Fibroblast of skin of right biceps (primary cell): ENCODE measurements at regions not wholly inside any gene's neighbourhood (a gene's known extent, or its start where the extent isn't known, plus 50 kb on each side); places are given as distances from the start of the nearest gene placed in this dataset.
A peak's percentile ranks its signal among the peaks of the same experiment; 100 is the strongest.
"Not testable (repeated sequence)": the region's sequence is repeated elsewhere in the genome, so short reads cannot be mapped to it uniquely, and the experiment has no call there.

Experiments
- DNase-seq: peaks from one replicate; pipeline ENCODE4 v3.0.0-alpha.2; 2013

GRCh38 chr3:151675858-151676615 lies 57.7 kb upstream of the AADACL2 start:
- DNase-seq, result no peak

GRCh38 chr3:151673974-151674373 lies 59.8 kb upstream of the AADACL2 start:
- no peak for DNase-seq

GRCh38 chr3:151667762-151668161 lies 66.0 kb upstream of the AADACL2 start:
- not testable (repeated sequence) for DNase-seq

DNA sequence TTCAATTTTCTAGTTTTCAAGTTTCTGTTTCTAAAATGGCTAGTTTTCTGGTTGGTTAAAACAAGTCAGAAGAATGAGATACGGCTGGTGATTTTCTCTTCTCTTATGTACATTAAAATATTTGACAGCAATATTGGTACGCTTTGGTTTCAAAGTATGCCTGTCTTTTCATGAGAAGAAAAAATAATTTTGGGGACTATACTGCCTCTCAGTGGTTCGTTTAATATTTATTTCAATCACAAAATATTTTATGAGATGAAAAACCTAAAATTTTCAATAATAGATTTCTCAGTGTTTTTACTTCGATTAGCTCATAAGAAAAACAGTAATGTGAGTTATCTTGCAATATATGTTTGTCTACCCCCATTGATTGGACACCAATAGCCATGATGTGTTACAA lies 72.8 kb upstream of the AADACL2 start:
- DNase-seq, result peak; percentile 31

- DNase-seq, result no peak
Measured at GRCh38 chr3:151644986-151645385, 88.7 kb upstream of the AADACL2 start.

GRCh38 chr3:151644020-151644620 lies 89.6 kb upstream of the AADACL2 start:
- no peak for DNase-seq

- DNase-seq, result peak; percentile 3
Measured at GRCh38 chr3:151639418-151639740, 94.3 kb upstream of the AADACL2 start.

DNA sequence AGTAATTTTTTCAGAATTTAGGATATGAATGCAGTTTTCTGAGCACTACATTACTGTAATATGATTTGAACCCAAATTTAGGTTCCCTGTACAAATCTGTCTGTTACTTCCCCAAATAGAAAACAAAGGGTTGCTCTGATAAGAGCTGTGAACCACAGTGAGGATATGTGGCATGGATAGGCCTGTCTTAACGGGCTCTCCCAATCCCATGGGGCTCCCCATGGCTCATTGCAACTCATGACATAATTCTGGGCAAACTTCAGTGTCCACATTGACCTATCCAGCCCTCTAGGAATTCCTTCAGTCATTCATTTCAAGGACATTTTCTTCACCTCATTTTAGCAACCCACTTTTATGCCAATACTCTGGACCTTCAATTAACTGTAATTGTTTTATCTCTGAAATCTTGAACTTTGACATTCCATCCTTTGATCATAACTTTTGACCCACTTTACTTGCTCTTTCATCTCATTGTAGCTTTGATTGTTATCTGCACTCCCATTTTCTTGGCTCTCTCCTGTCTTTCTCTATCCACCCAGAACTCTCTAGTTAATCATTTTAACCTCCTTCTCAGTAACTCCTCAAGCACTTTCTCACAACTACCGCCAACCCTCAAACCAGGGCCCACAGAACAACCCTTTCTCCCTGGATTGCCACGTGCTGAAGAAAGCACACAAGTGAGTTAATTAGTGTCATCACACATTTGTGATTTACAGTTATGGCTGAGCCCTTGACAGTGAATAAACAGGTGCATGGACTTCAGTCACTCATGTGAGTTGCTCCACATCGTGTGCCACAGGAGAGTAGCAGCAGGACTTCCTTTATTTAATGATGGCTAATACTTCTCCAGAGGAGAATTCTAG lies 94.9 kb upstream of the AADACL2 start:
- no peak for DNase-seq

GRCh38 chr3:151635905-151636304 lies 97.8 kb upstream of the AADACL2 start:
- peak; percentile 3 for DNase-seq

GRCh38 chr3:151631946-151632345 lies 101.8 kb upstream of the AADACL2 start:
- no peak for DNase-seq

DNA sequence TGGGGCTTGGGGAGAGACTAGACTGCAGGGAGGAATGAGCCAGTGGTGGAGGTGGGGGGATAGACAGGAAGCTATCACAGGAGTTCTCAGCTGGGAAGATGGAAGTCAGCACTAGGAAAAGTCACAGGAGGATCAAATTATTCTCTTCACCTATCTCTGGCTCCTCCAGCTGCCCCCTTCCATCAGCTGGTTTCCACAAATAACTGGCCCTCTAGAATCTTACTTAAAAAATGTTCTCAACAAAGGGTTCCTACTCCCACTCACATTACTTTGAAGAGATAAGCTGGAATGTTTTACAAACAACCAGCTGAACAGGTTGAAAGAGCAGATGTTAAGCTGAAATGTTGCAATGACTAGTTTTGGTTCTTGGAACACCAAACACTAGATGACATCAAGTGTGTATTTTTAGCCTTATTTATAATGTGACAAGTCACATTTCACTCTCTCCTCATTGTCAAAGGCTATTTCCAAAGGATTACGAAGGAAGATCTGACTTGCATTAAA lies 102.7 kb upstream of the AADACL2 start:
- no peak for DNase-seq

GRCh38 chr3:151630035-151630434 lies 103.7 kb upstream of the AADACL2 start:
- peak; percentile 21 for DNase-seq

DNA sequence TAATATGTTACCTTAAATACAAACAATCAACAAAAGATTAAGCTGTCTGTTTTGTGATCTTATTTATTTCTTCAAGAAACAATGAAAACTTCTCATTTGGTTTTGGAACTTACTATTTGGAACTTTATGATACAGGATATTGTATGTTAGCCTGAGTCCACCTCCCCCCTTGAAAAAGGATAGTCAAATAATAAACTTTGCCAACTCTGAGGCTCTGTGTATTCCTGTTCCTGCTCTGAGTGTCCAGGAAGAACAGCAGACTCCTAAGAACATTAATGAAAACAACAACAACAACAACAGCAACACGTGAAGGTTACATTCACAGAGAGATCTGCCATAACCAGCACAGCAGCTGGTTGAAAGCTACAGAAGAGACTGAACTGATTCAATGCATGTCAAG lies 108.1 kb upstream of the AADACL2 start:
- DNase-seq, result no peak

GRCh38 chr3:151625086-151625485 lies 108.6 kb upstream of the AADACL2 start:
- peak; percentile 6 for DNase-seq

DNA sequence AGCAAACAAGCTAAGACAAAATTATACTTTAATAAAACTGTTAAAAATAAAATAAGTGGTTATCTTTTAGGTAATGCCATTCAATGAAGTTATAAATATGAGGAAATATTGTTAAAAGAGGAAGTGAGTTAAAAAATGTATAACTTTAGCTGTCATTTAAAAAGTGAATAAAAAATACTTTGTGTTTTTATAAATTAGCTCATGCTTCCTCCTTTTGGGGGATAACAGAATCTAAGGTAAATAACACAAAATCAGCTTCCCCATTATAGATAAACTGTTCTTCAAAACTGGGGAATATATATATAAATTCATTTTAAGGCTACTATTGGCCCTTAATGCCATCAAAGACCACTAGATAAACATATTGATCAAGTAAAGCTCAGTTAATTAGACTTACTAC lies 113.7 kb upstream of the AADACL2 start:
- DNase-seq, result no peak

GRCh38 chr3:151615464-151615863 lies 118.3 kb upstream of the AADACL2 start:
- DNase-seq, result no peak

DNA sequence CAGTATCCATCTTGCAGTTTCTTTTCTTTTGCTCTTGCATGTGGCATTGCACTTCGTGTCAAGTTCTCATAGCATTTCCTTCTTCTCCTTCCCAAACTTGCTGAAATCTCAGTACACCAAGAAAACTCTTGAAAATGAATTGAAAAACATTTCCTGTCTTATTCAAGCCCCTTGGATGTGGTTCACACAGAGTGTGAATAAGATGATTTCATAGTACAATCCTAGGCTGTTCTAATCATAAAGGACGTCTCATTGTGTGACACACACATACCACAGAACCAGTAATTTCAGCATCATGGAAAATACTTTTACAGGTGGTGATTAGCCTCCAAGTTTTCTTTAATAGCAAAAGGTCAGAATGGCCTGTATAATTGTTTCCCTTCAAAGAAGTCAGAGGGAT lies 121.6 kb upstream of the AADACL2 start:
- DNase-seq, result no peak

GRCh38 chr3:151611419-151611818 lies 122.3 kb upstream of the AADACL2 start:
- no peak for DNase-seq

GRCh38 chr3:151609491-151609890 lies 124.2 kb upstream of the AADACL2 start:
- DNase-seq, result no peak

- peak; percentile 45 for DNase-seq
Measured at GRCh38 chr3:151604891-151605290, 128.8 kb upstream of the AADACL2 start.

- no peak for DNase-seq
Measured at GRCh38 chr3:151600783-151601182, 132.9 kb upstream of the AADACL2 start.

DNA sequence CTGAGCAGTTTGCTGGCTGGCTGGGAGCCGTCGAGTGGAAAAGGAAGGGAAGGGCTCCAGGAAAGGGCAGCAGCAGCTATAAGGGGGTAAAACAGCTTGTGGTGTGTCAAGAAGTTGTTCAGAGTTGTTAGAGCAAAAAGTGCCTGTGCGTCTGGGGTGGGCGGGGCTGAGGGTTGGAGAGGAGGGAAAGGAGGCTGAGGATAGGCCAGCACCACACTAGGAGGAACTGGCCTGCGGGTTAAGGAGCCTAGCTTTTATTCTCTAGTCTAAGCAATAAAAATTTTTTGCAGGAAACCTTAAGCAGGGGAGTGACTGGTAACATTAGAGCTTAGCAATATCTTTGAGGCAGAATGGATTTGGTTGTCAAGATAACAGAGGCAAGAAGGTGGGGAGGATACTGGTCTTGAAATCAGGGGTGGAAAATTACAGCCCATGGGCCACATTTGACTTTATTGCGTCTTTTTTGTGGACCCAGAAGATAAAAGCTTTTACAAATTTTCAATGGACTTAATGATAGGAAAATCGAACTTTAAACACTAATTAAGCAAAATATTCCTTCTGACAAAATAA lies 134.5 kb upstream of the AADACL2 start:
- DNase-seq, result no peak

DNA sequence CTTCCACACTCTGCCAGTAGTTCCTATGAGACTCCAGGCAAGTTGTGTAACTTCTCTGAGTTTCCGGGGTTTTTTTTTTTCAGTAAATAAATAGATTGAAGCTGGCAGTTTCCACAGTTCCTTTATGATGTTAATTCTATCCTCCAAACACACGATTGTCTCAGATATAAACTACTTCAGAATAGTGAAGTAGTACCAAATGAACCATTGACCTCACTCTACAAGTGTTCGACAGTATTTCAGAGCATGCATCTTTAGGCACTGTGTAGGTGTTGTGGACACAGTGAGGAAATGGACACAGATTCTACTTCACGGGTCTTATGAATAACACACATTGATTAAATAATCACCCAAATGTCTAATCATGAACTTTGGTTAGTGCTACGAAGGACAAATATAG lies 136.1 kb upstream of the IGSF10 start:
- no peak for DNase-seq
